ENCODE measurements at regions not wholly inside any gene's neighbourhood (a gene's known extent, or its start where the extent isn't known, plus 50 kb on each side); places are given as distances from the start of the nearest gene placed in this dataset.

GRCh38 chr15:89402518-89402805 lies 67.8 kb upstream of the POLG start:
- FAIRE-seq = no peak
- H3K36me3 ChIP-seq (ENCODE audit: insufficient read depth, low read length) = no peaks in the 10 kb centered on the region
- H3K4me3 ChIP-seq (ENCODE audit: insufficient read depth, low read depth, low read length) = no peak overlapping the region
- H4K20me1 ChIP-seq (ENCODE audit: insufficient read depth, low read length) = peaks cover 4% of the 10 kb centered on the region
- H3K27ac ChIP-seq (ENCODE audit: low read depth, low read length) = no peak overlapping the region
- Mint-ChIP-seq H3K27me3 (ENCODE audit: low read depth, unreplicated experiment) (peaks cover 86% of the 10 kb centered on the region), H3K27ac (ENCODE audit: unreplicated experiment) (no peak overlapping the region), H3K9me3 (ENCODE audit: unreplicated experiment) (peaks cover 2% of the 10 kb centered on the region), H3K36me3 (ENCODE audit: low read depth, unreplicated experiment) (peaks cover 2% of the 10 kb centered on the region), H3K4me1 (ENCODE audit: low read depth, unreplicated experiment) (peaks cover 5% of the 10 kb centered on the region), H3K4me3 (ENCODE audit: unreplicated experiment) (no peak overlapping the region)
- TF ChIP-seq CTCF (IDR thresholded peaks at IDR 0.05; ENCODE audit: insufficient read depth, low read depth, low read length) (no peak), EZH2 (IDR thresholded peaks at IDR 0.05; ENCODE audit: insufficient read depth, low read length) (peak; percentile 11)
- peaks cover 90% of the 10 kb centered on the region for H3K27me3 ChIP-seq (ENCODE audit: insufficient read depth, low read length)
- DNase-seq (ENCODE audit: low read depth) = no peak
- peaks cover 8% of the 10 kb centered on the region for H3K4me1 ChIP-seq (ENCODE audit: insufficient read depth, low read length)
- H3K4me2 ChIP-seq (ENCODE audit: low read length) = peak overlapping the region; percentile 6
- H3K79me2 ChIP-seq (ENCODE audit: insufficient read depth, low read length) = peaks cover 8% of the 10 kb centered on the region
- H3K9me3 ChIP-seq (ENCODE audit: insufficient read depth, low read depth, low read length) = no peaks in the 10 kb centered on the region
- H2AFZ ChIP-seq (ENCODE audit: low read depth, low read length) = no peak overlapping the region
- H3K9ac ChIP-seq (ENCODE audit: low read length) = no peak overlapping the region

- Histone ChIP-seq H3K9ac (ENCODE audit: low read length) (no peak overlapping the region), H4K20me1 (ENCODE audit: insufficient read depth, low read length) (peaks cover 4% of the 10 kb centered on the region), H3K79me2 (ENCODE audit: insufficient read depth, low read length) (peaks cover 8% of the 10 kb centered on the region), H3K27ac (ENCODE audit: low read depth, low read length) (no peak overlapping the region), H3K4me1 (ENCODE audit: insufficient read depth, low read length) (peaks cover 6% of the 10 kb centered on the region), H3K4me2 (ENCODE audit: low read length) (peak overlapping the region; percentile 75), H3K9me3 (ENCODE audit: insufficient read depth, low read depth, low read length) (no peaks in the 10 kb centered on the region), H3K36me3 (ENCODE audit: insufficient read depth, low read length) (no peaks in the 10 kb centered on the region), H2AFZ (ENCODE audit: low read depth, low read length) (no peak overlapping the region), H3K4me3 (ENCODE audit: insufficient read depth, low read depth, low read length) (peak overlapping the region; percentile 24), H3K27me3 (ENCODE audit: insufficient read depth, low read length) (peaks cover 89% of the 10 kb centered on the region)
- peaks cover 5% of the 10 kb centered on the region for H3K4me1 Mint-ChIP-seq (ENCODE audit: low read depth, unreplicated experiment)
- H3K9me3 Mint-ChIP-seq (ENCODE audit: unreplicated experiment) = peaks cover 2% of the 10 kb centered on the region
- peak overlapping the region; percentile 34 for H3K4me3 Mint-ChIP-seq (ENCODE audit: unreplicated experiment)
- no peak for TF ChIP-seq CTCF (IDR thresholded peaks at IDR 0.05; ENCODE audit: insufficient read depth, low read depth, low read length)
- peak; percentile 5 for TF ChIP-seq EZH2 (IDR thresholded peaks at IDR 0.05; ENCODE audit: insufficient read depth, low read length)
- H3K27me3 Mint-ChIP-seq (ENCODE audit: low read depth, unreplicated experiment) = peaks cover 90% of the 10 kb centered on the region
- H3K36me3 Mint-ChIP-seq (ENCODE audit: low read depth, unreplicated experiment) = peaks cover 2% of the 10 kb centered on the region
- FAIRE-seq (no peak), DNase-seq (ENCODE audit: low read depth) (peak; percentile 41)
- H3K27ac Mint-ChIP-seq (ENCODE audit: unreplicated experiment) = no peak overlapping the region
Observed at GRCh38 chr15:89401631-89402517, 67.2 kb upstream of the POLG start.
